HCT116 (cell line): ENCODE measurements at regions not wholly inside any gene's neighbourhood (a gene's known extent, or its start where the extent isn't known, plus 50 kb on each side); places are given as distances from the start of the nearest gene placed in this dataset.

Source experiments
- ATAC-seq: fragments of 200-7000 bp; cut with Tn5 transposase; 2 replicates; pipeline ENCODE4 v1.9.1; 2020; ENCODE audit warnings: mild to moderate bottlenecking, moderate library complexity
- BruUV-seq: library from RNA; stranded (reverse); fragments of 400-500 nt; replicated peaks from 2 replicates; lab custom pipeline; 2021; lab: Mats Ljungman, UMichigan
- CTCF ChIA-PET: fragments of 300-600 bp; sonication (Branson Sonifier 250); formaldehyde crosslinking; loops from one replicate; lab custom pipeline; 2021; ENCODE audit warnings: antibody characterized with exemption; lab: Charles Lee
- POLR2A ChIA-PET: fragments of 300-600, 350-600 bp; sonication (Branson Sonifier 250); formaldehyde crosslinking; loops from one replicate; lab custom pipeline; 2021; ENCODE audit warnings: antibody characterized with exemption; lab: Charles Lee
- RAD21 ChIA-PET, 2 experiments: fragments of 300-600 bp; sonication (Branson Sonifier 250); formaldehyde crosslinking; loops; one replicate each; lab custom pipeline; 2023; ENCODE audit warnings: low total read pairs in 2 of 2; ENCODE audit not compliant: uncharacterized antibody in 2 of 2, unreplicated experiment in 2 of 2, low non-redundant PET in 1 of 2; lab: Charles Lee
- DNase-seq: peaks from one replicate; pipeline ENCODE4 v3.0.0-alpha.2; 2010; ENCODE audit warnings: low read depth, low spot score
- H2AFZ ChIP-seq: fragments of 200-600 bp; shearing (Covaris generic), sonication (generic); 2 replicates; pipeline ENCODE4 v1.6.1; 2017; ENCODE audit warnings: low read depth, mixed run types, mixed read lengths, antibody characterized with exemption, low read length; ENCODE audit not compliant: poor library complexity, severe bottlenecking
- H3K27ac ChIP-seq: 2 replicates; pipeline ENCODE4 v1.5.1; 2012; ENCODE audit warnings: low read depth, low read length
- H3K27me3 ChIP-seq: fragments of 200-600 bp; sonication (generic); 2 replicates; pipeline ENCODE4 v1.6.1; 2016; ENCODE audit warnings: mixed run types, low read length, mixed read lengths; ENCODE audit not compliant: insufficient read depth
- H3K36me3 ChIP-seq, 2 experiments: fragments of 200-500 bp in 1 of 2; fragments of 200-600 bp in 1 of 2; sonication (Bioruptor generic) in 1 of 2; sonication (generic) in 1 of 2; 2 replicates each; pipeline versions ENCODE4 v1.5.1 to v1.6.1; 2014 to 2016; ENCODE audit warnings: low read length in 2 of 2, inconsistent platforms in 1 of 2, mixed read lengths in 1 of 2, mixed run types in 1 of 2; ENCODE audit not compliant: insufficient read depth in 2 of 2, control insufficient read depth in 1 of 2
- H3K4me1 ChIP-seq, 2 experiments: fragments of 200-600 bp in 1 of 2; sonication (generic) in 1 of 2; 2 replicates each; pipeline versions ENCODE4 v1.5.1 to v1.6.1; 2012 to 2017; ENCODE audit warnings: low read length in 2 of 2, inconsistent platforms in 1 of 2, mild to moderate bottlenecking in 1 of 2, mixed read lengths in 1 of 2, mixed run types in 1 of 2, moderate library complexity in 1 of 2; ENCODE audit not compliant: insufficient read depth in 2 of 2, control insufficient read depth in 1 of 2
- H3K4me2 ChIP-seq: fragments of 200-600 bp; sonication (generic); 2 replicates; pipeline ENCODE4 v1.6.1; 2017; ENCODE audit warnings: mixed run types, low read length, mixed read lengths
- H3K4me3 ChIP-seq, 2 experiments: fragments of 200-600 bp in 1 of 2; sonication (generic) in 1 of 2; replicated peaks in 1 of 2; 2 replicates each; pipeline ENCODE4 v1.5.1; 2011 to 2016; ENCODE audit warnings: low read length in 2 of 2, control low read depth in 1 of 2, low read depth in 1 of 2, mild to moderate bottlenecking in 1 of 2, mixed read lengths in 1 of 2, mixed run types in 1 of 2
- H3K79me2 ChIP-seq: fragments of 200-600 bp; sonication (generic); 2 replicates; pipeline ENCODE4 v1.6.1; 2017; ENCODE audit warnings: mild to moderate bottlenecking, mixed run types, low read length, moderate library complexity, mixed read lengths; ENCODE audit not compliant: insufficient read depth
- H3K9ac ChIP-seq: fragments of 200-600 bp; sonication (generic); 2 replicates; pipeline ENCODE4 v1.6.1; 2016; ENCODE audit warnings: low read length, mixed read lengths
- H3K9me2 ChIP-seq: fragments of 200-600 bp; sonication (generic), shearing (Covaris generic); 2 replicates; pipeline ENCODE4 v1.6.1; 2017; ENCODE audit warnings: mixed run types, mild to moderate bottlenecking, moderate library complexity; ENCODE audit not compliant: insufficient read depth
- H3K9me3 ChIP-seq, 2 experiments: fragments of 200-500 bp in 1 of 2; fragments of 200-600 bp in 1 of 2; sonication (Bioruptor generic) in 1 of 2; sonication (generic) in 1 of 2; 2 replicates each; pipeline ENCODE4 v1.6.1; 2014 to 2017; ENCODE audit warnings: low read length in 2 of 2, mixed read lengths in 2 of 2, inconsistent platforms in 1 of 2, low read depth in 1 of 2, mild to moderate bottlenecking in 1 of 2, mixed run types in 1 of 2, moderate library complexity in 1 of 2; ENCODE audit not compliant: control insufficient read depth in 1 of 2, insufficient read depth in 1 of 2
- H4K20me1 ChIP-seq: fragments of 200-600 bp; sonication (generic), shearing (Covaris generic); 2 replicates; pipeline ENCODE4 v1.6.1; 2017; ENCODE audit warnings: mixed run types, mild to moderate bottlenecking, moderate library complexity; ENCODE audit not compliant: insufficient read depth
- ATF3 ChIP-seq: IDR thresholded peaks from 2 replicates; pipeline ENCODE4 v1.6.1; 2012
- CBX3 ChIP-seq: IDR thresholded peaks from 2 replicates; pipeline ENCODE4 v1.6.1; 2012; ENCODE audit warnings: low read depth
- EGR1 ChIP-seq: IDR thresholded peaks from 2 replicates; pipeline ENCODE4 v1.6.1; 2012; ENCODE audit warnings: low read depth
- ELF1 ChIP-seq: IDR thresholded peaks from 2 replicates; pipeline ENCODE4 v1.6.1; 2012; ENCODE audit warnings: low read depth, borderline replicate concordance
- POLR2A ChIP-seq: IDR thresholded peaks from 2 replicates; pipeline ENCODE4 v1.7.0; 2011; ENCODE audit warnings: borderline replicate concordance; ENCODE audit not compliant: insufficient read depth, insufficient read length; ENCODE audit errors: extremely low read depth
- SIN3A ChIP-seq: IDR thresholded peaks from 2 replicates; pipeline ENCODE4 v1.6.1; 2012; ENCODE audit warnings: low read depth
- TCF7L2 ChIP-seq: IDR thresholded peaks from 2 replicates; pipeline ENCODE4 v1.7.0; 2011; ENCODE audit warnings: borderline replicate concordance, inconsistent platforms; ENCODE audit not compliant: insufficient read depth, insufficient read length; ENCODE audit errors: extremely low read depth
- ZNF274 ChIP-seq: fragments of 200-500 bp; sonication (Bioruptor generic); IDR thresholded peaks from 2 replicates; pipeline ENCODE4 v1.6.1; 2014; ENCODE audit warnings: mild to moderate bottlenecking, low read depth, low read length, inconsistent platforms
- intact Hi-C: fragments of 100-400 bp; cut with micrococcal nuclease; formaldehyde crosslinking; loops from 2 replicates; pipeline ENCODE4 v1.10.0; 2022

- no peak for DNase-seq
- Histone ChIP-seq H3K4me3 (no peak overlapping the region), H3K79me2 (no peaks in the 10 kb centered on the region), H3K27me3 (no peaks in the 10 kb centered on the region), H3K36me3 (no peaks in the 10 kb centered on the region), H3K27ac (no peak overlapping the region), H3K9ac (no peak overlapping the region), H3K9me2 (no peaks in the 10 kb centered on the region), H3K4me1 (no peaks in the 10 kb centered on the region), H3K4me2 (no peak overlapping the region), H2AFZ (no peak overlapping the region), H4K20me1 (no peaks in the 10 kb centered on the region), H3K9me3 (no peaks in the 10 kb centered on the region; a peak in 1 of 4 replicates)
- ATAC-seq = no peak
- intact Hi-C loops = no loop called here
- ChIA-PET CTCF (no interaction called here), POLR2A (no interaction called here), RAD21 (no interaction called here)
- no TSS peak for BruUV-seq
- TF ChIP-seq ELF1 (no peak), CBX3 (no peak), ATF3 (no peak)
Observed at GRCh38 chr11:115676768-115677167, 172.6 kb upstream of the CADM1 start.

DNA sequence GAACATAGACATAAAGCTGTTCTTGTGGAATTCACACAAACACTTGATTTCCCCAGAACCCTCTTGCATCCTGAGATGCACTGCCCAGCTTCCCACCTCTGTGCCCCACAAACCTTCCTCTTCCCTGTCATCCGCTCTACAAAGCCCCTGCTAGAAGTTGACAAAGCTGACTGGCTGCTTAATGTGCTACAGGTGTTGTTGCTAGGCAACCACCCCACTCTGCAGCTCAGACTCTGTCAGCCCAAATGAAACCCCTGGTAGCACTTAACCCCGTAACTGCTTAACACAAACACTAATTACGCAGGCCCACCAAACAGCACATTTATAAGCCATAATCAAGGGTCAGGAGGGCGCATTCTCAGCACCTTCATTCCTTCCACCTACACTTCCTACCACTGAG lies 172.0 kb upstream of the CADM1 start:
- TF ChIP-seq TCF7L2 (no peak), SIN3A (no peak), ZNF274 (no peak), EGR1 (no peak), ELF1 (no peak), POLR2A (no peak)
- intact Hi-C loops = no loop called here
- Histone ChIP-seq H3K9me2 (no peaks in the 10 kb centered on the region), H3K27me3 (no peaks in the 10 kb centered on the region), H3K79me2 (no peaks in the 10 kb centered on the region), H3K4me2 (no peak overlapping the region), H3K9me3 (no peaks in the 10 kb centered on the region; a peak in 1 of 4 replicates), H3K4me3 (no peak overlapping the region), H3K9ac (no peak overlapping the region), H3K4me1 (no peaks in the 10 kb centered on the region), H3K27ac (no peak overlapping the region), H4K20me1 (no peaks in the 10 kb centered on the region), H2AFZ (no peak overlapping the region), H3K36me3 (no peaks in the 10 kb centered on the region)
- RAD21 ChIA-PET = no interaction called here
- ATAC-seq (no peak), DNase-seq (no peak)
- CTCF ChIA-PET = no interaction called here
- POLR2A ChIA-PET = no interaction called here
- BruUV-seq = no TSS peak
